CD4-positive, alpha-beta memory T cell (primary cell): ENCODE measurements at regions not wholly inside any gene's neighbourhood (a gene's known extent, or its start where the extent isn't known, plus 50 kb on each side); places are given as distances from the start of the nearest gene placed in this dataset.

Experiments
- CTCF ChIA-PET: fragments of 350-600 bp; sonication (Branson Sonifier 250); formaldehyde crosslinking; loops from one replicate; lab custom pipeline; 2021; ENCODE audit warnings: inconsistent platforms; ENCODE audit not compliant: partially characterized antibody; lab: Charles Lee
- POLR2A ChIA-PET: fragments of 350-600 bp; sonication (Branson Sonifier 250); formaldehyde crosslinking; loops from one replicate; lab custom pipeline; 2021; ENCODE audit not compliant: partially characterized antibody; lab: Charles Lee
- DNase-seq, 5 donors: peaks; one replicate each; pipeline versions ENCODE4 v3.0.0 to v3.0.0-alpha.2; 2020 to 2022; ENCODE audit warnings: mixed read lengths in 1 of 5
- H3K27ac ChIP-seq: one replicate; pipeline ENCODE4 v1.7.0; 2013; ENCODE audit warnings: low read depth, low read length
- H3K27me3 ChIP-seq: 2 replicates; pipeline ENCODE4 v1.7.0; 2013; ENCODE audit warnings: mild to moderate bottlenecking, low read length, moderate library complexity; ENCODE audit not compliant: insufficient read depth
- H3K36me3 ChIP-seq: 2 replicates; pipeline ENCODE4 v1.7.0; 2013; ENCODE audit warnings: mild to moderate bottlenecking, low read length, moderate library complexity; ENCODE audit not compliant: insufficient read depth
- H3K4me1 ChIP-seq: 2 replicates; pipeline ENCODE4 v1.7.0; 2013; ENCODE audit warnings: mild to moderate bottlenecking, low read length, moderate library complexity; ENCODE audit not compliant: insufficient read depth
- H3K4me3 ChIP-seq, 2 donors: one replicate each; pipeline ENCODE4 v1.7.0; 2013; ENCODE audit warnings: low read length in 2 of 2, mild to moderate bottlenecking in 1 of 2
- H3K9me3 ChIP-seq, 2 donors: one replicate each; pipeline ENCODE4 v1.7.0; 2013; ENCODE audit warnings: low read length in 2 of 2, control low read depth in 1 of 2; ENCODE audit not compliant: control insufficient read depth in 1 of 2
- H3K27ac Mint-ChIP-seq, 7 donors: one replicate each; pipeline ENCODE4 v1.8.0; 2020 to 2021; ENCODE audit warnings: mixed read lengths in 7 of 7, mild to moderate bottlenecking in 6 of 7, inconsistent platforms in 3 of 7, moderate library complexity in 3 of 7
- H3K27me3 Mint-ChIP-seq, 2 donors: one replicate each; pipeline ENCODE4 v1.8.0; 2020 to 2021; ENCODE audit warnings: mixed read lengths in 2 of 2
- H3K36me3 Mint-ChIP-seq, 2 donors: one replicate each; pipeline ENCODE4 v1.8.0; 2020 to 2021; ENCODE audit warnings: mixed read lengths in 2 of 2, inconsistent platforms in 1 of 2, mild to moderate bottlenecking in 1 of 2
- H3K4me1 Mint-ChIP-seq, 4 donors: one replicate each; pipeline ENCODE4 v1.8.0; 2020 to 2021; ENCODE audit warnings: mixed read lengths in 4 of 4, mild to moderate bottlenecking in 1 of 4
- H3K4me3 Mint-ChIP-seq, 8 donors: one replicate each; pipeline ENCODE4 v1.8.0; 2020 to 2021; ENCODE audit warnings: mixed read lengths in 8 of 8, mild to moderate bottlenecking in 7 of 8, moderate library complexity in 6 of 8, inconsistent platforms in 3 of 8
- H3K9me3 Mint-ChIP-seq, 8 donors: one replicate each; pipeline ENCODE4 v1.8.0; 2020 to 2021; ENCODE audit warnings: mixed read lengths in 8 of 8, mild to moderate bottlenecking in 5 of 8, inconsistent platforms in 3 of 8, moderate library complexity in 1 of 8
- intact Hi-C: fragments of 100-400 bp; cut with micrococcal nuclease; formaldehyde crosslinking; loops from one replicate; pipeline ENCODE4 v1.15.1; 2023

- no peak overlapping the region for H3K4me3 Mint-ChIP-seq
- DNase-seq, result no peak
- no peaks in the 10 kb centered on the region for H3K27me3 ChIP-seq
- peaks cover 0 to 3% (median 0%) of the 10 kb centered on the region in 8 donors for H3K9me3 Mint-ChIP-seq
- H3K9me3 ChIP-seq, result no peaks in the 10 kb centered on the region
- intact Hi-C loops, result loop anchor here (5.0 kb wide), 1 partner anchor 957 kb away; no protein-coding TSS in a partner anchor
- ChIA-PET CTCF (no interaction called here), POLR2A (no interaction called here)
- peaks cover 5 to 17% of the 10 kb centered on the region in 2 donors for H3K27me3 Mint-ChIP-seq
- H3K27ac ChIP-seq, result no peak overlapping the region
- H3K4me3 ChIP-seq, result no peak overlapping the region
- no peaks in the 10 kb centered on the region for H3K4me1 Mint-ChIP-seq
- H3K36me3 ChIP-seq, result no peaks in the 10 kb centered on the region
- no peaks in the 10 kb centered on the region for H3K36me3 Mint-ChIP-seq
- no peaks in the 10 kb centered on the region for H3K4me1 ChIP-seq
- no peak overlapping the region for H3K27ac Mint-ChIP-seq
Measured at GRCh38 chr13:74794582-74794981, 660.4 kb upstream of the KLF12 start.

- no peaks in the 10 kb centered on the region for H3K36me3 ChIP-seq
- intact Hi-C loops, result loop anchor here (5.0 kb wide), 1 partner anchor 957 kb away; no protein-coding TSS in a partner anchor
- H3K27me3 ChIP-seq, result no peaks in the 10 kb centered on the region
- Mint-ChIP-seq H3K36me3 (no peaks in the 10 kb centered on the region), H3K27me3 (peaks cover 3 to 15% of the 10 kb centered on the region in 2 donors), H3K4me1 (no peaks in the 10 kb centered on the region), H3K9me3 (peaks cover 0 to 3% (median 0%) of the 10 kb centered on the region in 8 donors), H3K27ac (no peak overlapping the region), H3K4me3 (no peak overlapping the region)
- no peak overlapping the region for H3K27ac ChIP-seq
- no peak overlapping the region for H3K4me3 ChIP-seq
- ChIA-PET POLR2A (no interaction called here), CTCF (no interaction called here)
- DNase-seq, result no peak
- H3K4me1 ChIP-seq, result no peaks in the 10 kb centered on the region
- no peaks in the 10 kb centered on the region for H3K9me3 ChIP-seq
Measured at GRCh38 chr13:74794147-74794546, 659.9 kb upstream of the KLF12 start.

GRCh38 chr13:74784959-74785358 lies 650.8 kb upstream of the KLF12 start:
- H3K4me1 Mint-ChIP-seq, result no peaks in the 10 kb centered on the region
- H3K27ac Mint-ChIP-seq, result no peak overlapping the region
- H3K27me3 Mint-ChIP-seq, result peaks cover 0 to 2% of the 10 kb centered on the region in 2 donors
- H3K36me3 Mint-ChIP-seq, result no peaks in the 10 kb centered on the region
- DNase-seq, result no peak
- Histone ChIP-seq H3K27ac (no peak overlapping the region), H3K27me3 (no peaks in the 10 kb centered on the region), H3K9me3 (no peaks in the 10 kb centered on the region), H3K4me3 (no peak overlapping the region), H3K36me3 (no peaks in the 10 kb centered on the region), H3K4me1 (no peaks in the 10 kb centered on the region)
- CTCF ChIA-PET, result no interaction called here
- H3K9me3 Mint-ChIP-seq, result no peaks in the 10 kb centered on the region
- H3K4me3 Mint-ChIP-seq, result no peak overlapping the region
- intact Hi-C loops, result no loop called here
- POLR2A ChIA-PET, result no interaction called here

GRCh38 chr13:74778946-74779345 lies 644.7 kb upstream of the KLF12 start:
- no peaks in the 10 kb centered on the region for H3K36me3 Mint-ChIP-seq
- H3K4me3 ChIP-seq, result no peak overlapping the region
- no peaks in the 10 kb centered on the region for H3K27me3 ChIP-seq
- ChIA-PET POLR2A (no interaction called here), CTCF (no interaction called here)
- no peaks in the 10 kb centered on the region for H3K4me1 Mint-ChIP-seq
- H3K4me3 Mint-ChIP-seq, result no peak overlapping the region
- DNase-seq, result no peak
- H3K27me3 Mint-ChIP-seq, result peaks cover 0 to 3% of the 10 kb centered on the region in 2 donors
- no peaks in the 10 kb centered on the region for H3K9me3 Mint-ChIP-seq
- intact Hi-C loops, result no loop called here
- H3K4me1 ChIP-seq, result no peaks in the 10 kb centered on the region
- no peaks in the 10 kb centered on the region for H3K9me3 ChIP-seq
- no peaks in the 10 kb centered on the region for H3K36me3 ChIP-seq
- H3K27ac Mint-ChIP-seq, result no peak overlapping the region
- H3K27ac ChIP-seq, result no peak overlapping the region

GRCh38 chr13:74778087-74778486 lies 643.9 kb upstream of the KLF12 start:
- DNase-seq, result no peak
- H3K4me3 ChIP-seq, result no peak overlapping the region
- H3K27ac ChIP-seq, result no peak overlapping the region
- Mint-ChIP-seq H3K27me3 (peaks cover 0 to 6% of the 10 kb centered on the region in 2 donors), H3K36me3 (no peaks in the 10 kb centered on the region), H3K27ac (no peak overlapping the region), H3K4me3 (no peak overlapping the region), H3K4me1 (no peaks in the 10 kb centered on the region), H3K9me3 (peaks cover 0 to 3% (median 0%) of the 10 kb centered on the region in 8 donors)
- no peaks in the 10 kb centered on the region for H3K9me3 ChIP-seq
- POLR2A ChIA-PET, result no interaction called here
- no peaks in the 10 kb centered on the region for H3K36me3 ChIP-seq
- CTCF ChIA-PET, result no interaction called here
- no peaks in the 10 kb centered on the region for H3K4me1 ChIP-seq
- intact Hi-C loops, result no loop called here
- H3K27me3 ChIP-seq, result no peaks in the 10 kb centered on the region

- Histone ChIP-seq H3K27ac (no peak overlapping the region), H3K36me3 (no peaks in the 10 kb centered on the region), H3K4me3 (no peak overlapping the region), H3K4me1 (no peaks in the 10 kb centered on the region), H3K27me3 (no peaks in the 10 kb centered on the region), H3K9me3 (no peaks in the 10 kb centered on the region)
- Mint-ChIP-seq H3K9me3 (peaks cover 0 to 3% (median 0%) of the 10 kb centered on the region in 8 donors), H3K36me3 (no peaks in the 10 kb centered on the region), H3K27ac (no peak overlapping the region), H3K4me3 (no peak overlapping the region), H3K4me1 (no peaks in the 10 kb centered on the region), H3K27me3 (peaks cover 0 to 6% of the 10 kb centered on the region in 2 donors)
- CTCF ChIA-PET, result no interaction called here
- intact Hi-C loops, result no loop called here
- no peak for DNase-seq
- POLR2A ChIA-PET, result no interaction called here
Measured at GRCh38 chr13:74774264-74774663, 640.1 kb upstream of the KLF12 start.

GRCh38 chr13:74773248-74773647 lies 639.0 kb upstream of the KLF12 start:
- ChIA-PET CTCF (no interaction called here), POLR2A (no interaction called here)
- no peak overlapping the region for H3K4me3 ChIP-seq
- DNase-seq, result no peak
- no peaks in the 10 kb centered on the region for H3K9me3 ChIP-seq
- Mint-ChIP-seq H3K9me3 (peaks cover 0 to 3% (median 0%) of the 10 kb centered on the region in 8 donors), H3K36me3 (no peaks in the 10 kb centered on the region), H3K4me3 (no peak overlapping the region), H3K27ac (no peak overlapping the region), H3K4me1 (no peaks in the 10 kb centered on the region), H3K27me3 (peaks cover 0 to 6% of the 10 kb centered on the region in 2 donors)
- intact Hi-C loops, result no loop called here
- no peaks in the 10 kb centered on the region for H3K27me3 ChIP-seq
- H3K36me3 ChIP-seq, result no peaks in the 10 kb centered on the region
- no peak overlapping the region for H3K27ac ChIP-seq
- no peaks in the 10 kb centered on the region for H3K4me1 ChIP-seq

GRCh38 chr13:74771964-74772363 lies 637.8 kb upstream of the KLF12 start:
- POLR2A ChIA-PET, result no interaction called here
- Mint-ChIP-seq H3K27me3 (peaks cover 0 to 3% of the 10 kb centered on the region in 2 donors), H3K27ac (no peak overlapping the region), H3K4me3 (no peak overlapping the region), H3K9me3 (peaks cover 0 to 3% (median 0%) of the 10 kb centered on the region in 8 donors), H3K36me3 (no peaks in the 10 kb centered on the region), H3K4me1 (no peaks in the 10 kb centered on the region)
- Histone ChIP-seq H3K9me3 (no peaks in the 10 kb centered on the region), H3K27me3 (no peaks in the 10 kb centered on the region), H3K4me1 (no peaks in the 10 kb centered on the region), H3K27ac (no peak overlapping the region), H3K36me3 (no peaks in the 10 kb centered on the region), H3K4me3 (no peak overlapping the region)
- intact Hi-C loops, result no loop called here
- CTCF ChIA-PET, result no interaction called here
- DNase-seq, result no peak
